ENCODE measurements at regions not wholly inside any gene's neighbourhood (a gene's known extent, or its start where the extent isn't known, plus 50 kb on each side); places are given as distances from the start of the nearest gene placed in this dataset.
"Not testable (repeated sequence)": the region's sequence is repeated elsewhere in the genome, so short reads cannot be mapped to it uniquely, and the experiment has no call there.

GRCh38 chr2:113328572-113328971 lies 49.9 kb upstream of the PAX8 start:
- not testable (repeated sequence) for H3K4me3 ChIP-seq (ENCODE audit: low read depth, low read length); DNase-seq (ENCODE audit: extremely low spot score); H3K27ac ChIP-seq (ENCODE audit: low read depth); H3K36me3 ChIP-seq (ENCODE audit: insufficient read depth); H3K4me1 ChIP-seq (ENCODE audit: insufficient read depth)
- WGBS = 95% methylated on average over 1 of the region's 1 CpG
